Stimulated activated naive B cell treated with anti-CD40 and anti-IgM and Interleukin-4, amounts not matched to agents 10 μg/mL and 1 μg/mL and 100 μg/mL, for 72 hours (primary cell): ENCODE measurements at regions not wholly inside any gene's neighbourhood (a gene's known extent, or its start where the extent isn't known, plus 50 kb on each side); places are given as distances from the start of the nearest gene placed in this dataset.

Experiments used
- ATAC-seq, 2 donors: fragments of 150-1000 bp; cut with Tn5 transposase; replicated peaks; 2 replicates each; pipeline ENCODE4 v1.10.0; 2021; ENCODE audit warnings: moderate library complexity in 1 of 2
- DNase-seq: peaks from one replicate; pipeline ENCODE4 v3.0.0; 2021
- H3K27ac Mint-ChIP-seq: one replicate; pipeline ENCODE4 v1.8.0; 2022; ENCODE audit warnings: mild to moderate bottlenecking, mixed read lengths
- H3K27me3 Mint-ChIP-seq, 2 donors: one replicate each; pipeline ENCODE4 v1.8.0; 2022; ENCODE audit warnings: mixed read lengths in 2 of 2
- H3K36me3 Mint-ChIP-seq, 2 donors: one replicate each; pipeline ENCODE4 v1.8.0; 2022; ENCODE audit warnings: mixed read lengths in 2 of 2, mild to moderate bottlenecking in 1 of 2
- H3K4me1 Mint-ChIP-seq, 2 donors: one replicate each; pipeline ENCODE4 v1.8.0; 2022; ENCODE audit warnings: mixed read lengths in 2 of 2, mild to moderate bottlenecking in 1 of 2
- H3K4me3 Mint-ChIP-seq, 2 donors: one replicate each; pipeline ENCODE4 v1.8.0; 2022; ENCODE audit warnings: mild to moderate bottlenecking in 2 of 2, mixed read lengths in 2 of 2, moderate library complexity in 1 of 2
- H3K9me3 Mint-ChIP-seq, 2 donors: one replicate each; pipeline ENCODE4 v1.8.0; 2022; ENCODE audit warnings: mixed read lengths in 2 of 2, mild to moderate bottlenecking in 1 of 2

DNA sequence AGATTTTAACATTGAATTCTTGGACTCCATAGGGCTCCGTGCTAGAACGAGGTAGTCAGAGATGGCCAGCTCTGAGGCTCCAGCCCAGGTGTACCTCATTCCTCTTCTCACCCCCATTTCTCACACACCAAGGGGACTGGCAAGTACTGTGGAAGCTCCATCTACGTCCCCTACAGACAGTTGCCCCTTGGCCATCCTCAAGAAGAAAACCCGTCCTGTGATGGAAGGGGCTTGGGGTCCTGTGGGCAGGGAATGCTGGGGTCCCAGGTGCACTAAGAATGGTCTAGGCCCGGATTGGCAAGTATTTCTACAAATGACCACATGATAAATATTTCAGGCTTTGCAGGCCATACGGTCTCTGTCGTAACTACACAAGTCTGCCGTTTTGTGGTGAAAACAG is 110.3 kb downstream of the PDCL3 start:
- Mint-ChIP-seq H3K4me1 (no peaks in the 10 kb centered on the region), H3K27me3 (peaks cover 8 to 14% of the 10 kb centered on the region in 2 donors), H3K36me3 (no peaks in the 10 kb centered on the region), H3K27ac (no peak overlapping the region), H3K4me3 (no peak overlapping the region), H3K9me3 (no peaks in the 10 kb centered on the region)
- no peak for ATAC-seq
- DNase-seq = no peak

DNA sequence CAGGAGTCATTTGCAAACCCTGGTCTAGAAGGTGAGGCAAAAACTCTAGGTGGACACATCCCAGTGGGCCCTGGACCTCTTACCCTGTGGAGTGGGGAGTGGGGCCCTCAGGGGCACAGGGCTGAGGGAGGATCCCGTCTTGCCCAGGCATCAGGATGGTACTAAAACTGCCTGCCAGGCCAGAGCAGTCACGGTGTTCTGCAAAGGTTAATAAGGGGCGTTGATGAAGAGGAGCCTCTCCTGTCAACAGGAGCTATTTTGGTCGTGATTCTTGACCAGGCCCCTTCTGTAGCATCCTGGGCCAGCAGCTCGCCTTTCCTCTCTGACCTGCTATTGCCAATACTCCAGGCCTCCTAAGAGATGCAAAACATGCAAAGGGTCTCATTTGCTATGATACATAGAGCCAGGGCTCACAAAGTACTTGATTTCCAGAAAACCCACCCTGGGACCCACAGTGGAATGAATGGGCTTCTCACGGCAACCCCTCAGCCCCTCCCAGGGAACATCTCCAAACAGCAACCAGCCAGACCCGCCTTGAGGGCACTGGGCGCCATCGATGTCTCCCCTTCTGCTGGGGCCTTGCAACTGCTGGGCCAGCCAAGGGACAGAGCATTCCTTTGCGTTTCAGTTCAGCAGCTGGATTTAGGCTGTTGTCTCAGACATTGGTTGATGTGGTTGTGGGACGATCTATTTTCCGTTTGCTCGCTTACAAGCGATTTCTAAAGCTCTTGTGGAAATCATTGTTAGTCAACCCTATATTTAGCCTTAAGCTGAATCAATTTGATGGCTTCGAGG is 111.1 kb downstream of the PDCL3 start:
- Mint-ChIP-seq H3K36me3 (no peaks in the 10 kb centered on the region), H3K27ac (no peak overlapping the region), H3K9me3 (peaks cover 0 to 1% of the 10 kb centered on the region in 2 donors), H3K4me1 (no peaks in the 10 kb centered on the region), H3K27me3 (peaks cover 6 to 16% of the 10 kb centered on the region in 2 donors), H3K4me3 (no peak overlapping the region)
- ATAC-seq = no peak
- DNase-seq = no peak

DNA sequence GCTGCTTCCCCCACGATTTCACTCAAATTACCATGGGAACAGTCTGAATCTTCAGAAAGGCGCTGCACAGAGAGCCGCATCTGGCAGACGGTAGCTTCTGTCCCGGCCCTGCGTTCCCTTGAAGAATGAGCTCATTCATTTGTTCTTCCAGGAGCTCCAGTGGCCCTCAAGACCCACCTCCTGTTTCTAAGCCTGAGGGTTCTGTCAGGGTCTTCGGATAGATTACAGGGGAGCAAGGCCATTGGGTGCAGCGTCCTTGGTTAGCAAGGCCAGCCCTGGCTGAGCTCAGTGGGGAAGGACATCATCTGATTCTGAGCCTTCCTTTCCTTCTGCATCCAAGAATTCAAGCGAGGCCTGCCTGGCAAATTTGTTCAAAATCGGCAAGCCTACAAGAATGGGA is 111.9 kb downstream of the PDCL3 start:
- Mint-ChIP-seq H3K4me1 (no peaks in the 10 kb centered on the region), H3K36me3 (no peaks in the 10 kb centered on the region), H3K4me3 (no peak overlapping the region), H3K9me3 (peaks cover 0 to 1% of the 10 kb centered on the region in 2 donors), H3K27ac (no peak overlapping the region), H3K27me3 (peaks cover 6 to 19% of the 10 kb centered on the region in 2 donors)
- ATAC-seq (no peak), DNase-seq (no peak)

DNA sequence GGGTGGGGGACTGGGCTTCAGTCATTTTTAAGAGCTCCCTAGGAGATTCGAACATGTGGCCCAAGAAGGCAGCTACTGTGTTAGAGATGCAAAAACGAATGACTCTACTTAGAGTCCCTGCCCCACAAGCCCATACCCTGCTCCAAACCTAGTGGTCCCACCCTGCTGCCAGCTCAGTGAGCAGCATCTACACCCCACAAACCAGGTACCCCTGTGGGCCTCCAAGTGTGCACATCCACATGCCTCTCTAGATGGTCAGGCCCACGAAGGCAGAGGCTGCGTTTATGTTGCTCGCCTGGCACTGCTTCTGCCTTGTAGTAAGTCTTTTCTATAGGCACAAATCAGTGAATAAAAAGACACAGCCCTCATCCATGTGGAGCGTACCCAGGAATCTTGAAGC is 112.6 kb downstream of the PDCL3 start:
- Mint-ChIP-seq H3K9me3 (peaks cover 0 to 1% of the 10 kb centered on the region in 2 donors), H3K4me3 (no peak overlapping the region), H3K27ac (no peak overlapping the region), H3K27me3 (peaks cover 8 to 15% of the 10 kb centered on the region in 2 donors), H3K4me1 (no peaks in the 10 kb centered on the region), H3K36me3 (no peaks in the 10 kb centered on the region)
- DNase-seq (no peak), ATAC-seq (no peak)

DNA sequence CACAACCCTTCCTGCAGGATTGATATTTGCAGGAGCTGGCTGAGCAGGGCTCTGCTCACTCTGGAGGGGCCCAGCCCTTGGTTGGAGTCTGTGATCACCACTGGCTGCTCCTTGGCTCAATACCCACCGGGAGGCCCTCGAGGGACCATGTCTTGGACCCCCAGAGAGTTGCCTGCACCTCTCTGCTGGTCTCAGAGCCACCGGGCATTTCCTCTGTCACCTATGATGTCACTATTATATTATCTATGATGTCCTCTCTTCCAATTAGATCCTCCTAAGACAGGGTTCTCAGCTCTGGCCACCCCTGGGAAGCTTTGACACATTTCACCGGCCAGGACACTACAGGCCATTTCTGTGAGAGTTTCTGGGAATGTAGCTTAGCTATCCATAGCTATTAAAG is 113.1 kb downstream of the PDCL3 start:
- no peak for ATAC-seq
- H3K27ac Mint-ChIP-seq = no peak overlapping the region
- H3K36me3 Mint-ChIP-seq = no peaks in the 10 kb centered on the region

DNA sequence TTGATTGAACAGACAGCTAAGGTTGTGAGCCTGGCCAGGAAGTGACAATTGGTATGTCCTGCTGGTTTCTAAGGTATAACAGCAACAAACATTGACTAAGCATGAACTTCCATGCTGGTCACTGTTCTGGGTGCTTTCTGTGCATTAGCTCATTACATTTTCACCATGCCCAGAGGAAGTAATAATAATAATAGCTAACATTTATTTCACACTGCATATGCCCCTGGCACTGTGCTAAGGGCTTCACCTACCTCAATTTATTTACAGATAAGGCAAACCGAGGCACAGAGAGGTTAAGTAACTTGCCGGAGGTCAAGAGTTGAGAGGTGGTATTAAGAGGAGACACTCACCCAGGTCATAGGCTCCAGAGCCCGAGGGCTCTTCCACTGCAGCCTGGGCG is 113.6 kb downstream of the PDCL3 start:
- peaks cover 0 to 1% of the 10 kb centered on the region in 2 donors for H3K9me3 Mint-ChIP-seq
- no peaks in the 10 kb centered on the region for H3K4me1 Mint-ChIP-seq
- no peak for ATAC-seq
- H3K36me3 Mint-ChIP-seq = no peaks in the 10 kb centered on the region
- no peak overlapping the region for H3K27ac Mint-ChIP-seq
- no peak for DNase-seq
- peaks cover 11 to 15% of the 10 kb centered on the region in 2 donors for H3K27me3 Mint-ChIP-seq
- no peak overlapping the region for H3K4me3 Mint-ChIP-seq

More for the DNA sequence above, 113.1 kb downstream of the PDCL3 start:
- Mint-ChIP-seq H3K9me3 (peaks cover 0 to 1% of the 10 kb centered on the region in 2 donors), H3K27me3 (peaks cover 12 to 15% of the 10 kb centered on the region in 2 donors), H3K4me3 (no peak overlapping the region), H3K4me1 (no peaks in the 10 kb centered on the region)
- DNase-seq = no peak

DNA sequence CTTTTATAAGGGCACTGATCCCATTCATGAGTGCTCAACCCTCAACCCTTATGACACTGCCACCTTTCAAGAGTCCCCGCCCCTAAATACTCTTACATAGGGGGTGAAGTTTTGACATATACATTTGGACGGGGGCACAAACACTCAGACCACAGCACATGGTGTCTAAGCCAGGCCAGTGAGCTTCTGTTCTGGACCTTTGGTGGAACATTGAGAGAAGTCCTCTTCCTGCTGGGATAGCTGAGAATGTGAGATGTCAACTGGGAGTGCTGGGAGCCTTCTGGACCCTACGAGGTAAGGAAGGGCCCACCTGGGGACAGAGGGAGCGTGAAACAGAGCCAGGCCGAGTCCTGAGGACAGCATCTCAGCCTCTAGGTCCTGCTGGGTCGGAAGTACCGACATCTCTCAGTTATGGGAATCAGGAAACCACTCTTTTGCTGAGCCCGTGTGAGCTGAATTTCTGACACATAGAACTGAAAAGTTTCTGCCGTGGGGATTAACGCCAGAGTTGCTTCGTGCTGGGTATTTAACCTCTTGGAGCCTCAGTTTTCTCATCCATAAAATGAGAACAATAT is 114.9 kb downstream of the PDCL3 start:
- no peak for ATAC-seq
- Mint-ChIP-seq H3K27me3 (peaks cover 9 to 15% of the 10 kb centered on the region in 2 donors), H3K27ac (no peak overlapping the region), H3K4me1 (no peaks in the 10 kb centered on the region), H3K4me3 (no peak overlapping the region), H3K9me3 (peaks cover 0 to 1% of the 10 kb centered on the region in 2 donors), H3K36me3 (no peaks in the 10 kb centered on the region)
- no peak for DNase-seq

DNA sequence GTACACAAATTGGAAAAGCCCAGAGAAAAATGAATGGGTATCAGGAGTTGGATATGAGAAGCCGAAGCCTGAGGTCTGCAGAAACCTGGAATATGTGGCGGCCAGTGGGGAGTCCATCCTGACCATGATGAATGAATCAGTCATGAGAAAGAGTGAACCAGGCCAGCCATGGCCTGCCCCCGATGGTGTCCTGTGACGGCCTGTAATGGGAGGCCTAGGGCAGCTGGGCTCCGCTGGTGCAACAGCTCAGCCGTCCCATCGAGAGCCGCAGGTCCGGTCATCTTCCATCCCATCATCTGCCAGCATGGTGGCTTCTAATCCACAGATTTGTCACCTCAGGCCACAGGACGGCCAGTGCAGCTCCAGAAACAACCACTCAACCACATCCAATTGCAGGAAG is 116.4 kb downstream of the PDCL3 start:
- DNase-seq = no peak

DNA sequence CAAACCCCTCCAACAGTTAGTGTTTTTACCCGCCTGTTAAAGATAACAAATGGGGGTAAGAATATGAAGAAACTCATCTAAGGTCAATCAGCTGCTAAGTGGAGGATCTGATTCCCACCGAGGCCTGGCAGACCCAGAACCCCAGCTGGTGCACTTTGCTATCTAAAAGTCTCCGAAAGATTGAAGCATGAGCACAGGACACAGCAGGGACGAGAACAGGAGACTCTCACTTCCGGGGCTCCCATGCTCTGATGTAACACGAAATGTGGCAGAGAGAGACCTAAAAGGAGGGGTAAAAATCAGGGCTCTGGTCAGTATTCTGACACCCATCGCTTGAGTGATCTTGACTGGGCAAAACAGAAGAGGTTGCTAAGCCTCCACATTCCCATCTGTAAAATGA is 119.7 kb downstream of the PDCL3 start:
- no peak for ATAC-seq
- DNase-seq = no peak
- Mint-ChIP-seq H3K36me3 (peaks cover 0 to 3% of the 10 kb centered on the region in 2 donors), H3K27ac (no peak overlapping the region), H3K4me1 (no peaks in the 10 kb centered on the region), H3K27me3 (peaks cover 15 to 18% of the 10 kb centered on the region in 2 donors), H3K9me3 (peaks cover 3 to 13% of the 10 kb centered on the region in 2 donors), H3K4me3 (no peak overlapping the region)

More for the DNA sequence above, 116.4 kb downstream of the PDCL3 start:
- ATAC-seq = no peak
- Mint-ChIP-seq H3K36me3 (peaks cover 0 to 3% of the 10 kb centered on the region in 2 donors), H3K9me3 (peaks cover 3 to 9% of the 10 kb centered on the region in 2 donors), H3K4me3 (no peak overlapping the region), H3K27me3 (peaks cover 14 to 15% of the 10 kb centered on the region in 2 donors), H3K27ac (no peak overlapping the region), H3K4me1 (no peaks in the 10 kb centered on the region)

DNA sequence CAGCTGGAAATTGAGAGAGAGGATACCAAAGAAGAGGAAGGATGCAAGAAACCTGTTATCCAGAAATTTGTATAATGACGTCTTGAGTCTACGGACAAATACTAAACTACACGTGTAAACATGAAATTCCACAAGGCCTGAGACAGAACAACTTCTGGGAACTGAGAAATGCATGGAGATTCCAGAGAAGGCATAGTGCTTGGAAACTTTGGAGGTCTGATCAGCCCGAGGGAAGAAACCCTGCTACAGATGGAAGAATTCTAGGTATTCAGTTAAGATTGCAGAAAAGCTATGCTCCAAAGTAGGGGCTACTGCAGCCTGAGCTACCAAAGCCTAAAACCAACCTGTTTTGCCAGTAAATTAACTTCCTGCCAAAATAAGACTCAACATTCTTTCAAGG is 120.4 kb downstream of the PDCL3 start:
- H3K27me3 Mint-ChIP-seq = peaks cover 15 to 18% of the 10 kb centered on the region in 2 donors
- H3K4me3 Mint-ChIP-seq = no peak overlapping the region
- DNase-seq = no peak
- peaks cover 0 to 3% of the 10 kb centered on the region in 2 donors for H3K36me3 Mint-ChIP-seq
- ATAC-seq = no peak
- peaks cover 3 to 13% of the 10 kb centered on the region in 2 donors for H3K9me3 Mint-ChIP-seq
- no peaks in the 10 kb centered on the region for H3K4me1 Mint-ChIP-seq
- H3K27ac Mint-ChIP-seq = no peak overlapping the region

DNA sequence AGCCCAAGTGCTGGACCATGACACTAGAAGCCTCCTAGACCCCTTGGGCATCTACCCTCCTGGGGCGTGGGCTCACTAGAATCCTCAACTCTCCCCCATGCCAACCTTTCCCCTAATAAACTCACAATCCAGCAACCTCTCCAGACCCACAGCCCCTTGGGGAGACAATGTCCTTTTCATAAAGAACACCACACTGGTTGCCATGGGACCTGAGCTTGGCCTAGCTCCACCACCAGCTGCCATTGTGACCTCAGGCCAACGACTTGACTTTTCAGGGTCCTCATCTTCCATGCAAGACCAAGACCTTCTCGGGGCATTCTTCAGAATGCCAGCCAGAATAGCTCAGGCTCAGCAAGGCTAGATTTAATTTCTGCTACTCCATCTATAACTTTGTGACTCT is 128.1 kb upstream of the NPAS2 start:
- Mint-ChIP-seq H3K27ac (no peak overlapping the region), H3K4me1 (no peaks in the 10 kb centered on the region), H3K9me3 (peaks cover 10% of the 10 kb centered on the region in 2 donors), H3K36me3 (peaks cover 2 to 6% of the 10 kb centered on the region in 2 donors), H3K27me3 (peaks cover 24 to 45% of the 10 kb centered on the region in 2 donors), H3K4me3 (no peak overlapping the region)
- ATAC-seq (no peak), DNase-seq (no peak)

DNA sequence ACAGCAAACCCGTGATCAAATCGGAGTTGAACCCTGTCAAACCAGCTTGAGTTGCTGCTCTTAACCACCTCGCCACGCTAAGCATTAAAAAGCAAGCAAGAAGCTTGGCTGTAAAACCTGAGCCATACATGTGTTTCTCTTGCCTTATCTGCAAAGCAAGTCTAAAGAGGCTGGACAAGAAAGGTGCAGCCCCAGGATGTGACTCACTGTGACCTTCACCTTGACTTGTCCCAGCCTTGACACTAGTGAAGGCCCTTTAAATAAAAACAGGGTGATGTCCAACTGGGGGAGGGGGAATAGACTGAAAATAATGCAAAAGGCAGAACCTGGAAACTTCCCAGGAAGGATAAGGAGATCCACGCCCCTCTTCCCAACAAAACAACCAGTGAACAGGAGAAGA is 127.6 kb upstream of the NPAS2 start:
- DNase-seq (no peak), ATAC-seq (no peak)
- H3K27ac Mint-ChIP-seq = no peak overlapping the region

DNA sequence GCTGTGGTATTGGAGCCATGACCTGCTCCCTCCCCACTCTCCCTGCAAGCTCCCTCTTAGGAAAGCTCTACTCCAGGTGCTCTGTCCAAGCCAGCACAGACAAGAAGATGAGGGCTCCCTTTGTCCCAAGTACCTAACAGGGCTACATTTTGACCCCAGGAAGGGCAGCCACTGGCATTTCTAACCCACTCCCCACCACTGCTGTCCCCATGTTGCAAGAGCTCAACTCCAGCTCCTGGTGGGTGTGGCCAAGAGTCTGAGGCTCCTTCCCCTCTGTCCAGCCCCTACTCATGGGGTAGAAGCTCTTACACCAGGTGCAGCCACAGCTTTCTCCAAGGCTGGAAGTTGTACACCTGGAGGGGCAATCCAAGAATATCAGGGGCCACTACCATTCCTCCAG is 127.0 kb upstream of the NPAS2 start:
- peaks cover 24 to 48% of the 10 kb centered on the region in 2 donors for H3K27me3 Mint-ChIP-seq
- H3K4me1 Mint-ChIP-seq = no peaks in the 10 kb centered on the region
- DNase-seq (no peak), ATAC-seq (no peak)
- no peak overlapping the region for H3K27ac Mint-ChIP-seq
- no peak overlapping the region for H3K4me3 Mint-ChIP-seq
- H3K9me3 Mint-ChIP-seq = peaks cover 14 to 15% of the 10 kb centered on the region in 2 donors
- peaks cover 2 to 6% of the 10 kb centered on the region in 2 donors for H3K36me3 Mint-ChIP-seq

More for the DNA sequence above, 127.6 kb upstream of the NPAS2 start:
- peaks cover 2 to 6% of the 10 kb centered on the region in 2 donors for H3K36me3 Mint-ChIP-seq
- H3K4me3 Mint-ChIP-seq = no peak overlapping the region
- H3K9me3 Mint-ChIP-seq = peaks cover 14% of the 10 kb centered on the region in 2 donors
- peaks cover 24 to 48% of the 10 kb centered on the region in 2 donors for H3K27me3 Mint-ChIP-seq
- no peaks in the 10 kb centered on the region for H3K4me1 Mint-ChIP-seq

DNA sequence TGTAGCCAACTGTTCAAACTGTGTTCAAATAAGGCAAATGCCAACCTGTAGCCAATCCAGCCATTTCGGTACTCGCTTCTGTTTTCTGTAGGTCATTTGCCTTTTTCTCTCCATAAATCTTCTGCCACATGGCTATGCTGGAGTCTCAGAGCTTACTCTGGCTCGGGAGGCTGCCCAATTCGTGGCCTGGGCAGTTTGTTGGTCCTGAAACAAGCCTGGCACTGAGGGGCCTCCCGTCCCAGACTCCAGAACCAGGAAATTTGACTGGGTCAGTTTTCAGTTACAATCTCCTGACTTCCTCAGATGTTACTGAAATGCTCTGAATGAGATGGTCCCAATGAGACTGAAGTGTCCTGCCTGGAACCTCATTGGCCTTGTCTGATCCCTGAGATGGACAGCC is 120.8 kb upstream of the NPAS2 start:
- ATAC-seq (no peak), DNase-seq (no peak)
- no peak overlapping the region for H3K4me3 Mint-ChIP-seq
- peaks cover 2 to 6% of the 10 kb centered on the region in 2 donors for H3K36me3 Mint-ChIP-seq
- peaks cover 21 to 27% of the 10 kb centered on the region in 2 donors for H3K27me3 Mint-ChIP-seq
- H3K4me1 Mint-ChIP-seq = no peaks in the 10 kb centered on the region
- peaks cover 12 to 24% of the 10 kb centered on the region in 2 donors for H3K9me3 Mint-ChIP-seq
- no peak overlapping the region for H3K27ac Mint-ChIP-seq
